NCI-H2029 (cell line): ENCODE measurements at regions not wholly inside any gene's neighbourhood (a gene's known extent, or its start where the extent isn't known, plus 50 kb on each side); places are given as distances from the start of the nearest gene placed in this dataset.
"Not testable (repeated sequence)": the region's sequence is repeated elsewhere in the genome, so short reads cannot be mapped to it uniquely, and the experiment has no call there.

Experiments used
- DNase-seq: peaks from one replicate; lab custom pipeline; 2025; lab: John Stamatoyannopoulos, UW

DNA sequence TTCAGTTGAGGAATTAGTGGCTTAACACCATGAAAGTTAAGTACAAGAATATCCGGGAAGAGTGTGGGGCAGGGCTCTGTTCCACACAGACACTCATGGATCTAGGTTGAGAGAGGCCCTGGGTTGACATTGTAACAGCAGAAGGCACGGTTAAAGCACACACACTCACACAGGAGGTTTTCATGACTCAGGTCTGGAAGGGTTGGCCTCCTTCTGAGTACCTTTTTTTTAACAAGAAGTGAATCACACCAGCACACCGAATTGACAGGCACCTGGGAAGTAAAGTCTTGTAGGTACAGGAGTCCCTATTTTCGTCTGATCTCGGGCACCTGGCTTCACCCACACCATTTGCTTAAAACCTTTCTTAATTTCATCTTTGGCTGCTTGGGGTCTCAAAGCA is 509.4 kb upstream of the ADARB2 start:
- no peak for DNase-seq

GRCh38 chr10:2245580-2245979 is 508.3 kb upstream of the ADARB2 start:
- DNase-seq = no peak

GRCh38 chr10:2244471-2244870 is 507.1 kb upstream of the ADARB2 start:
- DNase-seq = no peak

- no peak for DNase-seq
Measured at GRCh38 chr10:2236876-2237275, 499.6 kb upstream of the ADARB2 start.

DNA sequence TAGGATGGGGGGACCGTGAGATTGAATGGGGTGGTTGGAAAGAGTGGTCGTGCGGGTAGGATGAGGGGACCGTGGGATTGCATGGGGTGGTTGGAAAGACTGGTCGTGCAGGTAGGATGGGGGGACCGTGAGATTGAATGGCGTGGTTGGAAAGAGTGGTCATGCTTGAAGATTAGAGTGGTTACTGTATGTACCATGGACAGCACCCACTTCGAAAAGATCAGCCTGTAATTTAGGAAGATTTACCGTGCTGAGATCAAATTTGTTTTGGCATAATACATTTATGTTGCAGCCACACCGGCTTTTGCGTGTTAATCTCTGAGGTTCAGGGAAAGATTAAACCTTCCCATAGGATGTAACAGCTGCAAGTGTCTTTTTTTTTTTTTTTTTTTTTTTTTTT is 495.2 kb upstream of the ADARB2 start:
- no peak for DNase-seq

GRCh38 chr10:2230478-2230877 is 493.2 kb upstream of the ADARB2 start:
- no peak for DNase-seq

GRCh38 chr10:2228320-2228901 is 491.1 kb upstream of the ADARB2 start:
- DNase-seq = no peak

DNA sequence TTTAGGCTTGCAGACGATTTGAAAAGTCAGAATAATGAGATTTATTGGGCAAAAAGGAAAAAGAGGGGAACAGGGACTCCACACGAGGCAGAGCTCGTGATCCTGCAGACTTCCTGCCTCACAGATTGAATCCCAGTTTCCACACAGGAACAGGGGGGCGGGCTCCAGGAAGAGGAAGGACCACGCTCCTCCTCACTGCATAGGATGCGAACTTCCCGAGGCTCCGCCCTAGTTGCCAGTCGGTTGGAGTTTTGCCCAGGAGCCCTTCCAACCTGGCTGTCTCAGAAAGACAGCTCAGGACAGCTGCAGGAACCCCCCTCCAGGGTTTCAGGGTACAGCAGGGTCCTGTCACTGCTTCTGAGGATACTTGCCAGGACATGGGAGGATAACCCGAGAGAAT is 488.3 kb upstream of the ADARB2 start:
- no peak for DNase-seq

DNA sequence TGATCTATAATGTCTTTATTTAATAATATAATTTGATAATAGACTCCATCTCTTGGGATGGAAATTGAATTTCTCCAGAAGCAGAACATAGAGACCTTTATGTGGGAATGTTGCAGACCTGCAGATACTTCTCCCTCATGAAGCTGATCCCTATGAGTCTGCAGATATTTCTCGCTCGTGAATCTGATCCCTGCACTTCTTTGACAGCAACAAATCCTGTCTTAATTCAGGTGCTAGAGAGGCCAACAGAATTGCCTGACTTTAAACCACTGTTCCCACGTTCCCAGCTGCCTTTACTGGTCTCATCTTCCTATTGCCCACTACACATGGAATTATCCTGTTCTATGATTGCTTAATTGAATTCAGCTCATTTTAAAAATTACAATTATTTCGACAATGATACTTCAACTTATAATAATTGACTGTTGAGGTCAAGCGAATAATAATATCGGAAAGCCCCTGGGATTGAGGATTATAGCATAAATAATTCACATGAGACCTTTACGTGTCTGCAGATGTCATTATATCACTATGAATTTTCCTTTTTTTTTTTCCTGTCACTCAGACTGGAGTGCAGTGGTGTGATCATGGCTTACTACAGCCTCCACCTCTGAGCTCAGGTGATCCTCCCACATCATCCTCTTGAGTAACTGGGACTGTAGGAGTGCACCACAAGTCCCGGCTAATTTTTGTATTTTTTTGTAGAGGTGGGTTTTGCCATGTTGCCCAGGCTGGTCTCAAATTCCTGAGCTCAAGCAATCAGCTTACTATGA is 486.4 kb upstream of the ADARB2 start:
- no peak for DNase-seq

GRCh38 chr10:2222631-2223030 is 485.3 kb upstream of the ADARB2 start:
- DNase-seq = no peak

GRCh38 chr10:2214805-2215204 is 477.5 kb upstream of the ADARB2 start:
- no peak for DNase-seq

GRCh38 chr10:2214092-2214491 is 476.8 kb upstream of the ADARB2 start:
- DNase-seq = no peak

GRCh38 chr10:2212244-2212834 is 475.0 kb upstream of the ADARB2 start:
- DNase-seq = no peak

GRCh38 chr10:2210088-2210487 is 472.8 kb upstream of the ADARB2 start:
- no peak for DNase-seq

- DNase-seq = no peak
Measured at GRCh38 chr10:2208106-2208505, 470.8 kb upstream of the ADARB2 start.

- DNase-seq = no peak
Measured at GRCh38 chr10:2207246-2207922, 470.1 kb upstream of the ADARB2 start.

DNA sequence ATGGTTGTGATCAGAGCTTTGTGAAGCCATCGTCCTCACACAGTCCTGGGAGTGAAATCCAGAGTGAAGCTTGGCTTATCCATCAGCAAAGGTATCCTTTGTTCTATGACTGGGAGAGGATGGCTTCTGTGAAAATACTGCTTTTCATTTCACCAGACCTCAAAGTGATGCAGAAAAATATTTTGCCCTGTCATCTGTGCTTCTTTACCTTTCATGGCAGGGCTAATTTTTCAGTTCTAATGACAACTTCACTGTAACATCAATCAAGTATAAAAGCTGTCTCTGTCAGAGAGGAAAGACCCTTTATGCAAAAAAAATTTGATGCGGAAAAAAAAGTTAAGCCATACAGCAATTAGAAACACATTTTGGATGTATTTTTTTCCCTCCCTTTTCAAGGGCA is 468.1 kb upstream of the ADARB2 start:
- DNase-seq = no peak

GRCh38 chr10:2202401-2202800 is 465.1 kb upstream of the ADARB2 start:
- DNase-seq = no peak

DNA sequence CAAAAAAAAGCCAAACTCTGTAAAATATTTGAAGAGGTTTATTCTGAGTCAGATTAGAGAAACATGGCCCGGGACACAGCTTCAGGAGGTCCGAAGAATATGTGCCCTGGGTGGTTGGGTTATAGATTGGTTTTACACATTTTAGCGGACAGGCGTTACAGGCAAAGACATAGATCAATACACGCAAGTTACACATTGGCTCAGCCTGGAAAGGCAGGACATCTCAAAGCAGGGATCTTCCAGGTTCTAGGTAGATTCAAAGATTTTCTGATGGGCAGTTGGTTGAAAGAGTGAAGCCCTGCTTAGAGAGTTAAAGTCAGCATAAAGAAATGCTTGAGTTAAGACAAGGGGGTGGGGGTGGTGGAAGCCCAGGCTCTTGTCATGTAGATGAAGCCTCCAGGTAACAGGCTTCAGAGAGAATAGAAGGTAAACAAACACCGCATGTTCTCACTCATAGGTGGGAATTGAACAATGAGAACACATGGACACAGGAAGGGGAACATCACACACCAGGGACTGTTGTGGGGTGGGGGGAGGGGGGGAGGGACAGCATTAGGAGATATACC is 464.3 kb upstream of the ADARB2 start:
- DNase-seq = no peak

DNA sequence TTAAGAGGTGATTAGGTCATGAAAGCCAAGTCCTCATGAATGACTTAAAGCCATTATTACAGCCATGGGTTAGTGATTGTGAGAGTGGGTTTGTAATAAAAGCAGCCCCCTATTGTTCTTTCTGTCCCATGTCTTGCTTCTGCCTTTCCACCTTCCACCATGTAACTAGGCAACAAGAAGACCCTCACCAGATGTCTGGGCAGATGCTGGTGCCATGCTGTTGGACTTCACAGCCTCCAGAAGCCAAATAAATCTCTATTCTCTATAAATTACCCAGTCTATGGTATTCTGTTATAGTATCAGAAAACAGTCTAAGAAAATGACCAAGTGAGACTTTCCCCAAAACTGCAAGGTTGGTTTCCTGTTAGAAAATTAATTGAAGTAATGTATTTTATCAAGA is 460.3 kb upstream of the ADARB2 start:
- no peak for DNase-seq

DNA sequence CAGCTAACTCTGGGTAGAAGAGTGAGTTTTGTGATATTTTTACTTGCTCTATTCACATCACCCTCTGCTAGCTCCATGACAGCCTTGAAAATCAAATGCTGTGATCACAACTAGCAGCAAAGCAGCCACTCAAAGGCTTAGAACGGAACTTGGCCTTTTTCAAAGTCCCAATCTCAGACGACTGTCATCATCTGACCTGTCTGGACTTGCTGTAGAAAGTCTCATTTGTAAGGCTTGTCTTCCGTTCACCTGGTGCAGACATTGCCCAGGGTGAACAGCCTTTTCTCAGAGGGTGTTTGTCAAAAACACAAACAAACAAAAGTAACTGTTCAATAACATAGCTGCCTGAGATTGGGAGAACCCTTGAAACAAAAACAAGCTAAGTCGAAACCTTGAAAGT is 458.9 kb upstream of the ADARB2 start:
- no peak for DNase-seq

- not testable (repeated sequence) for DNase-seq
Measured at GRCh38 chr10:2189356-2189755, 452.0 kb upstream of the ADARB2 start.

DNA sequence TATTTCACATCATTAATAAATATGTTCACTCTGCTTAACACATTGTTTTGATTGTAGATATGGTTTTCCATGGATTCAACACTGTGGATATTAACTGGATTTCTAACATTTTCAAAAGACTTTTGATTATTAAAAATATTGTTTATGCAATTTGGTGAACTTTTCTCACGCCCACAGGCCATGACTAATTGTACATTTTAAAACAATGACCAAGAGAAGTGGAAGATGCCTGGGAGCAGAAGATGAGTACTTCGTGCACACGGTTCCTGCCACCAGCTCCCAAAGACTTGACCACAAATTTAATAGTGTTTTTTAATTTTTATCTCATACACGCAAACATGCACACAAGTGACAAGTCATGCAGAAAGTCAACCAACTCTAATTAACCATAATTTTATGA is 451.0 kb upstream of the ADARB2 start:
- no peak for DNase-seq
